GM21786 (cell line): ENCODE measurements at regions not wholly inside any gene's neighbourhood (a gene's known extent, or its start where the extent isn't known, plus 50 kb on each side); places are given as distances from the start of the nearest gene placed in this dataset.

Source experiments
- ATAC-seq: cut with Tn5 transposase; IDR thresholded peaks from one replicate; pipeline ENCODE4 v1.9.1; 2021; ENCODE audit not compliant: unreplicated experiment

- ATAC-seq = no peak
Observed at GRCh38 chr9:20135119-20135697, 346.4 kb upstream of the SLC24A2 start.

GRCh38 chr9:20125727-20126126 lies 336.9 kb upstream of the SLC24A2 start:
- no peak for ATAC-seq

GRCh38 chr9:20119566-20119965 lies 330.7 kb upstream of the SLC24A2 start:
- no peak for ATAC-seq

GRCh38 chr9:20117986-20118385 lies 329.1 kb upstream of the SLC24A2 start:
- no peak for ATAC-seq

GRCh38 chr9:20117482-20117881 lies 328.6 kb upstream of the SLC24A2 start:
- ATAC-seq = no peak

- ATAC-seq = no peak
Observed at GRCh38 chr9:20114974-20115373, 326.1 kb upstream of the SLC24A2 start.

- no peak for ATAC-seq
Observed at GRCh38 chr9:20112205-20112783, 323.5 kb upstream of the SLC24A2 start.

- ATAC-seq = no peak
Observed at GRCh38 chr9:20111173-20111843, 322.5 kb upstream of the SLC24A2 start.

- ATAC-seq = no peak
Observed at GRCh38 chr9:20095430-20096092, 306.7 kb upstream of the SLC24A2 start.

GRCh38 chr9:20092561-20092960 lies 303.7 kb upstream of the SLC24A2 start:
- ATAC-seq = no peak

- ATAC-seq = no peak
Observed at GRCh38 chr9:20087481-20087880, 298.6 kb upstream of the SLC24A2 start.

- ATAC-seq = no peak
Observed at GRCh38 chr9:20085842-20086241, 297.0 kb upstream of the SLC24A2 start.

GRCh38 chr9:20084125-20084524 lies 295.3 kb upstream of the SLC24A2 start:
- no peak for ATAC-seq

- no peak for ATAC-seq
Observed at GRCh38 chr9:20083390-20083789, 294.6 kb upstream of the SLC24A2 start.

GRCh38 chr9:20082831-20083230 lies 294.0 kb upstream of the SLC24A2 start:
- no peak for ATAC-seq

GRCh38 chr9:20082406-20082805 lies 293.6 kb upstream of the SLC24A2 start:
- no peak for ATAC-seq

- no peak for ATAC-seq
Observed at GRCh38 chr9:20078246-20078645, 289.4 kb upstream of the SLC24A2 start.

GRCh38 chr9:20074291-20074690 lies 285.5 kb upstream of the SLC24A2 start:
- no peak for ATAC-seq

GRCh38 chr9:20070336-20070735 lies 281.5 kb upstream of the SLC24A2 start:
- ATAC-seq = no peak

- ATAC-seq = no peak
Observed at GRCh38 chr9:20065796-20066700, 277.2 kb upstream of the SLC24A2 start.

- no peak for ATAC-seq
Observed at GRCh38 chr9:20065046-20065445, 276.2 kb upstream of the SLC24A2 start.
